K562 (cell line): ENCODE measurements at regions not wholly inside any gene's neighbourhood (a gene's known extent, or its start where the extent isn't known, plus 50 kb on each side); places are given as distances from the start of the nearest gene placed in this dataset.

Experiments
- ATAC-seq: fragments of 200-7000 bp; cut with Tn5 transposase; 3 replicates; pipeline ENCODE4 v1.9.1; 2020; ENCODE audit warnings: moderate library complexity
- BruUV-seq: library from RNA; stranded (reverse); fragments of 400-500 nt; replicated peaks from 2 replicates; lab custom pipeline; 2021; lab: Mats Ljungman, UMichigan
- CTCF ChIA-PET: fragments of 300-600 bp; formaldehyde crosslinking; extraction: SDS; loops from one replicate; lab custom pipeline; 2021; ENCODE audit warnings: low intra/inter-chr PET ratio; lab: Yijun Ruan, JAX
- POLR2A ChIA-PET: fragments of 300-600, 350-650 bp; sonication (Branson Sonifier 250); formaldehyde crosslinking; extraction: SDS; loops from one replicate; lab custom pipeline; 2021; ENCODE audit warnings: antibody characterized with exemption, inconsistent platforms; lab: Yijun Ruan, JAX
- DNase-seq, 4 experiments: peaks; one replicate each; pipeline versions ENCODE4 v3.0.0 to v3.0.0-alpha.2; 2011 to 2018; ENCODE audit warnings: low spot score in 3 of 4, mixed read lengths in 3 of 4; ENCODE audit errors: extremely low read depth in 1 of 4
- FAIRE-seq: peaks from 2 replicates; lab custom pipeline; 2011; peaks lifted over from hg19 to GRCh38; lab: Jason Lieb, UNC
- H2AFZ ChIP-seq: 2 replicates; pipeline ENCODE4 v1.6.0; 2011; ENCODE audit warnings: low read depth, low read length, control low read depth, inconsistent platforms
- H3K27ac ChIP-seq: fragments of 200-600 bp; 3 replicates; pipeline ENCODE4 v1.8.0; 2011; ENCODE audit warnings: low read depth, mild to moderate bottlenecking, control low read depth, inconsistent platforms, low read length, moderate library complexity, mixed read lengths; ENCODE audit errors: extremely low read depth
- H3K27me3 ChIP-seq, 2 experiments: fragments of 300-600 bp in 1 of 2; 2 replicates in 1 of 2; 3 replicates in 1 of 2; pipeline versions ENCODE4 v1.6.0 to v1.8.0; 2011; ENCODE audit warnings: inconsistent platforms in 2 of 2, low read length in 2 of 2, mild to moderate bottlenecking in 1 of 2, mixed read lengths in 1 of 2, moderate library complexity in 1 of 2; ENCODE audit not compliant: control insufficient read depth in 2 of 2, insufficient read depth in 2 of 2
- H3K36me3 ChIP-seq: fragments of 300-600 bp; 3 replicates; pipeline ENCODE4 v1.8.0; 2011; ENCODE audit warnings: mild to moderate bottlenecking, low read length, inconsistent platforms; ENCODE audit not compliant: control insufficient read depth, insufficient read depth
- H3K4me1 ChIP-seq, 2 experiments: fragments of 200-600 bp in 1 of 2; replicated peaks in 1 of 2; 2 replicates in 1 of 2; 3 replicates in 1 of 2; pipeline versions ENCODE4 v1.5.1 to v1.8.0; 2011; ENCODE audit warnings: inconsistent platforms in 2 of 2, low read length in 2 of 2, mild to moderate bottlenecking in 1 of 2, mixed read lengths in 1 of 2, moderate library complexity in 1 of 2; ENCODE audit not compliant: control insufficient read depth in 2 of 2, insufficient read depth in 2 of 2
- H3K4me2 ChIP-seq: 2 replicates; pipeline ENCODE4 v1.6.1; 2011; ENCODE audit warnings: low read length, control low read depth, inconsistent platforms, mixed read lengths; ENCODE audit not compliant: insufficient read depth
- H3K4me3 ChIP-seq: fragments of 200-600 bp; sonication (generic), shearing (Covaris generic); 2 replicates; pipeline ENCODE4 v1.5.1; 2016; ENCODE audit warnings: control low read depth, inconsistent platforms
- H3K79me2 ChIP-seq: fragments of 200-600 bp; 3 replicates; pipeline ENCODE4 v1.8.0; 2011; ENCODE audit warnings: low read length, inconsistent platforms; ENCODE audit not compliant: control insufficient read depth, insufficient read depth
- H3K9ac ChIP-seq, 2 experiments: 2 replicates each; pipeline versions ENCODE4 v1.6.0 to v1.6.1; 2011; ENCODE audit warnings: low read depth in 2 of 2, low read length in 2 of 2, control low read depth in 1 of 2, inconsistent platforms in 1 of 2, mild to moderate bottlenecking in 1 of 2, mixed read lengths in 1 of 2; ENCODE audit not compliant: insufficient read depth in 1 of 2
- H3K9me1 ChIP-seq: one replicate; pipeline ENCODE4 v1.6.0; 2011; ENCODE audit warnings: inconsistent platforms, mild to moderate bottlenecking, low read length, moderate library complexity; ENCODE audit not compliant: control insufficient read depth, insufficient read depth
- H3K9me3 ChIP-seq: replicated peaks from 2 replicates; pipeline ENCODE4 v1.5.1; 2011; ENCODE audit warnings: low read depth, low read length, inconsistent platforms; ENCODE audit not compliant: control insufficient read depth, insufficient read depth
- H4K20me1 ChIP-seq: replicated peaks from 2 replicates; pipeline ENCODE4 v1.6.1; 2011; ENCODE audit warnings: low read length, inconsistent platforms, mixed read lengths; ENCODE audit not compliant: control insufficient read depth, insufficient read depth
- ARID3B ChIP-seq: fragments of 250-450 bp; sonication (Bioruptor Pico); IDR thresholded peaks from 2 replicates; pipeline ENCODE4 v1.4.0; 2020; ENCODE audit warnings: borderline replicate concordance
- FOXK2 ChIP-seq, 2 experiments: fragments of 450-650 bp; IDR thresholded peaks in 1 of 2; conservative IDR thresholded peaks in 1 of 2; 2 replicates each; pipeline ENCODE4 v1.6.1; 2016; ENCODE audit warnings: low read depth in 2 of 2, mild to moderate bottlenecking in 1 of 2
- GMEB1 ChIP-seq: fragments of 250-450 bp; sonication (Bioruptor Pico); IDR thresholded peaks from 2 replicates; pipeline ENCODE4 v1.4.0; 2020; ENCODE audit warnings: mild to moderate bottlenecking
- HDAC2 ChIP-seq: fragments of 450-650 bp; IDR thresholded peaks from 2 replicates; pipeline ENCODE4 v1.6.1; 2016; ENCODE audit warnings: mild to moderate bottlenecking
- NFATC3 ChIP-seq: fragments of 450-650 bp; IDR thresholded peaks from 2 replicates; pipeline ENCODE4 v1.6.1; 2017; ENCODE audit warnings: mild to moderate bottlenecking
- RBFOX2 ChIP-seq: fragments of 200-400 bp; formaldehyde crosslinking; IDR thresholded peaks from 2 replicates; pipeline ENCODE4 v1.6.1; 2017; ENCODE audit warnings: low read depth, mild to moderate bottlenecking, low read length, moderate library complexity
- RUNX1 ChIP-seq: sonication (generic); IDR thresholded peaks from 2 replicates; pipeline ENCODE4 v1.6.1; 2016; ENCODE audit warnings: antibody characterized with exemption, low read depth
- SMARCA5 ChIP-seq: fragments of 450-650 bp; IDR thresholded peaks from 2 replicates; pipeline ENCODE4 v1.6.1; 2016
- TCF3 ChIP-seq: sonication (generic); formaldehyde crosslinking; IDR thresholded peaks from 2 replicates; pipeline ENCODE4 v1.4.0; 2020; ENCODE audit warnings: mild to moderate bottlenecking, missing genetic modification reagents
- ZFX ChIP-seq: sonication (generic); formaldehyde crosslinking; IDR thresholded peaks from 2 replicates; pipeline ENCODE4 v1.8.0; 2022; ENCODE audit warnings: mild to moderate bottlenecking, missing genetic modification reagents, moderate library complexity
- ZKSCAN1 ChIP-seq: fragments of 150-350 bp; IDR thresholded peaks from 2 replicates; pipeline ENCODE4 v1.6.1; 2016; ENCODE audit warnings: low read depth, low read length
- ZNF134 ChIP-seq: fragments of 250-450 bp; sonication (Bioruptor Pico); conservative IDR thresholded peaks from 2 replicates; pipeline ENCODE4 v1.4.0; 2020
- ZNF263 ChIP-seq: sonication (generic); formaldehyde crosslinking; IDR thresholded peaks from 2 replicates; pipeline ENCODE4 v1.8.0; 2022; ENCODE audit warnings: mild to moderate bottlenecking, missing genetic modification reagents, borderline replicate concordance
- ZNF699 ChIP-seq: fragments of 250-450 bp; sonication (Bioruptor Pico); IDR thresholded peaks from 2 replicates; pipeline ENCODE4 v1.8.0; 2021; ENCODE audit warnings: mild to moderate bottlenecking, moderate library complexity; ENCODE audit not compliant: insufficient replicate concordance
- WGBS: fragments of 100-300 bp; shearing (Covaris generic); methylation state at CpG from one replicate; pipeline ENCODE4 v1.1.6; 2016; ENCODE audit warnings: low coverage, mixed read lengths; ENCODE audit not compliant: insufficient coverage; ENCODE audit errors: missing lambda C conversion rate; 5-methylcytosine and 5-hydroxymethylcytosine counted together
- in situ Hi-C: fragments of 300-500 bp; cut with MboI; formaldehyde crosslinking; loops from 4 replicates; pipeline ENCODE4 v1.15.0; 2018; ENCODE audit warnings: inconsistent platforms, mixed read lengths
- intact Hi-C: fragments of 100-400 bp; cut with micrococcal nuclease; formaldehyde crosslinking; loops from 2 replicates; pipeline ENCODE4 v1.14.2; 2022
- TF ChIP-seq, protein P1 (sequence below): IDR thresholded peaks from 3 replicates; pipeline ENCODE4 v1.6.1; 2011; ENCODE audit warnings: borderline replicate concordance, mild to moderate bottlenecking; ENCODE audit not compliant: insufficient read length, insufficient read depth
- TF ChIP-seq, protein P2 (sequence below): fragments of 450-650 bp; formaldehyde crosslinking; IDR thresholded peaks from 2 replicates; pipeline ENCODE4 v1.4.0; 2020; ENCODE audit warnings: mild to moderate bottlenecking, moderate library complexity
- TF ChIP-seq, protein P3 (sequence below): sonication (generic); formaldehyde crosslinking; IDR thresholded peaks from 2 replicates; pipeline ENCODE4 v1.8.0; 2022; ENCODE audit warnings: mild to moderate bottlenecking, missing genetic modification reagents

GRCh38 chr17:13943909-13944308, 125.4 kb upstream of the COX10 start (continued):
- TF ChIP-seq GMEB1 (no peak), ZFX (CRISPR knock-in tag) (no peak), ZNF699 (no peak), ZNF263 (CRISPR knock-in tag) (no peak), TCF3 (no peak)
- TF ChIP-seq, all 486 proteins: peak for 0

- Histone ChIP-seq H3K27ac (no peak overlapping the region), H3K9me3 (no peaks in the 10 kb centered on the region), H3K9me1 (no peaks in the 10 kb centered on the region), H3K4me1 (no peaks in the 10 kb centered on the region), H3K27me3 (peaks cover 0 to under 1% of the 10 kb centered on the region in 2 experiments; a peak in 1 of 5 replicates), H3K4me2 (no peak overlapping the region), H3K9ac (no peak overlapping the region), H2AFZ (no peak overlapping the region), H3K36me3 (no peaks in the 10 kb centered on the region), H3K4me3 (no peak overlapping the region), H3K79me2 (no peaks in the 10 kb centered on the region), H4K20me1 (no peaks in the 10 kb centered on the region)
- WGBS = 0% methylated on average over 6 of the region's 6 CpGs
- CTCF ChIA-PET = no interaction called here
- POLR2A ChIA-PET = no interaction called here
- BruUV-seq = no TSS peak
- FAIRE-seq = no peak
- no peak for DNase-seq
- ATAC-seq = no peak
- in situ Hi-C loops (no loop called here), intact Hi-C loops (no loop called here)
- TF ChIP-seq, protein P1, sequence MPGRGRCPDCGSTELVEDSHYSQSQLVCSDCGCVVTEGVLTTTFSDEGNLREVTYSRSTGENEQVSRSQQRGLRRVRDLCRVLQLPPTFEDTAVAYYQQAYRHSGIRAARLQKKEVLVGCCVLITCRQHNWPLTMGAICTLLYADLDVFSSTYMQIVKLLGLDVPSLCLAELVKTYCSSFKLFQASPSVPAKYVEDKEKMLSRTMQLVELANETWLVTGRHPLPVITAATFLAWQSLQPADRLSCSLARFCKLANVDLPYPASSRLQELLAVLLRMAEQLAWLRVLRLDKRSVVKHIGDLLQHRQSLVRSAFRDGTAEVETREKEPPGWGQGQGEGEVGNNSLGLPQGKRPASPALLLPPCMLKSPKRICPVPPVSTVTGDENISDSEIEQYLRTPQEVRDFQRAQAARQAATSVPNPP = no peak
- TF ChIP-seq, protein P2, sequence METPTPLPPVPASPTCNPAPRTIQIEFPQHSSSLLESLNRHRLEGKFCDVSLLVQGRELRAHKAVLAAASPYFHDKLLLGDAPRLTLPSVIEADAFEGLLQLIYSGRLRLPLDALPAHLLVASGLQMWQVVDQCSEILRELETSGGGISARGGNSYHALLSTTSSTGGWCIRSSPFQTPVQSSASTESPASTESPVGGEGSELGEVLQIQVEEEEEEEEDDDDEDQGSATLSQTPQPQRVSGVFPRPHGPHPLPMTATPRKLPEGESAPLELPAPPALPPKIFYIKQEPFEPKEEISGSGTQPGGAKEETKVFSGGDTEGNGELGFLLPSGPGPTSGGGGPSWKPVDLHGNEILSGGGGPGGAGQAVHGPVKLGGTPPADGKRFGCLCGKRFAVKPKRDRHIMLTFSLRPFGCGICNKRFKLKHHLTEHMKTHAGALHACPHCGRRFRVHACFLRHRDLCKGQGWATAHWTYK (CRISPR knock-in tag) = no peak
- no peak for TF ChIP-seq RUNX1
- TF ChIP-seq SMARCA5 = no peak
- no peak for TF ChIP-seq RBFOX2
- TF ChIP-seq NFATC3 = no peak
- TF ChIP-seq, protein P3, sequence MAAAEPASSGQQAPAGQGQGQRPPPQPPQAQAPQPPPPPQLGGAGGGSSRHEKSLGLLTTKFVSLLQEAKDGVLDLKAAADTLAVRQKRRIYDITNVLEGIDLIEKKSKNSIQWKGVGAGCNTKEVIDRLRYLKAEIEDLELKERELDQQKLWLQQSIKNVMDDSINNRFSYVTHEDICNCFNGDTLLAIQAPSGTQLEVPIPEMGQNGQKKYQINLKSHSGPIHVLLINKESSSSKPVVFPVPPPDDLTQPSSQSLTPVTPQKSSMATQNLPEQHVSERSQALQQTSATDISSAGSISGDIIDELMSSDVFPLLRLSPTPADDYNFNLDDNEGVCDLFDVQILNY = no peak
- TF ChIP-seq ZKSCAN1 = no peak
- TF ChIP-seq HDAC2 = no peak
- no peak for TF ChIP-seq ZNF134
- TF ChIP-seq ARID3B (CRISPR knock-in tag) = no peak
- no peak for TF ChIP-seq FOXK2 (conservative IDR thresholded peaks at IDR 0.05 in 1 of 2, IDR thresholded peaks at IDR 0.05 in 1 of 2; ENCODE audit: low read depth in 2 of 2)
Observed at GRCh38 chr17:13947499-13947898, 121.8 kb upstream of the COX10 start.
